ENCODE measurements at regions not wholly inside any gene's neighbourhood (a gene's known extent, or its start where the extent isn't known, plus 50 kb on each side); places are given as distances from the start of the nearest gene placed in this dataset.
A peak's percentile ranks its signal among the peaks of the same experiment; 100 is the strongest.

- H3K4me3 Mint-ChIP-seq: no peak overlapping the region
- no peak for DNase-seq
- no peak overlapping the region for H3K27ac Mint-ChIP-seq
- peaks cover 0 to 3% (median 0%) of the 10 kb centered on the region in 9 donors for H3K9me3 Mint-ChIP-seq
- POLR2A ChIA-PET: no interaction called here
- ATAC-seq: no peak
- H3K36me3 Mint-ChIP-seq: no peaks in the 10 kb centered on the region
- no peaks in the 10 kb centered on the region for H3K27me3 Mint-ChIP-seq
- H3K4me1 Mint-ChIP-seq: peaks cover 24 to 34% (median 33%) of the 10 kb centered on the region in 4 donors
Measured at GRCh38 chrX:20322887-20323286, 56.2 kb upstream of the RPS6KA3 start.

DNA sequence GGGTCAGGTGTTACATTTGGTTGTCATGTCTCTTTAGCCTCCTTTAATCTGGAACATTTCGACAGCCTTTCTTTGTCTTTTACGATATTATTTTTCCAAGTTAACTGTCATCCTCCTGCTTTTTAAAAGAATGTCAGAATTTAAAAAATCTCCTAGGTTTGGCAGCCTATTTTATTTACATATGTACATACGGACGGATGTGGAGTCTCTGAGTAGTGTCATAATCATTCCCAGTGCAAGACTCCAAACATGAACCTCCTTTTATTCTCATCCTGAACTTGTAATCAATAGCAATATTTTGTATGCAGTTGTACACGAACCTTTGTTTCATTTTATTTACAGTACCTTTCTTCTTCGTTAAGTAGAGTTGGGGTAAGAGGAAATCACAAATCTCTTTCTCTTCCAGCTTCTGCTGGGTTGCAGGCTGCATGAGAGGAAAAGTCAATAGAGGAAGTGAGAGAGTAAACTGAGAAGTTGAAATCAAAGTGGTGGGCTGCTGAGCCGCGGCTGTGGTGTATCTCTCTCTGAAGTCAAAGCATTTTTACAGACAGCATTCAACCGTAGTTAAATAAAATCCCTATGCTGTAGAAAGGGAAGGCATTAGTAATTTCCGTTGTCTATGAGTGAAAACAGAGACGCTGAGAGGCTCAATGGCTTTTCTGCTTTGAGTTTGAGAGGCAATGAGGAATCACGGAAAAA lies 53.9 kb upstream of the RPS6KA3 start:
- Mint-ChIP-seq H3K9me3 (peaks cover 0 to 3% (median 0%) of the 10 kb centered on the region in 9 donors), H3K4me3 (peak overlapping the region; percentile 48 to 84 (median 77)), H3K36me3 (no peaks in the 10 kb centered on the region), H3K27me3 (no peaks in the 10 kb centered on the region), H3K4me1 (peaks cover 28 to 40% (median 34%) of the 10 kb centered on the region in 4 donors), H3K27ac (peak overlapping the region in 9 of 10 donors; percentile 18 to 91 (median 50))
- ATAC-seq: peak; percentile 87 to 93
- POLR2A ChIA-PET: no interaction called here
- peak in 8 of 10 donors; percentile 4 to 60 (median 18) for DNase-seq

DNA sequence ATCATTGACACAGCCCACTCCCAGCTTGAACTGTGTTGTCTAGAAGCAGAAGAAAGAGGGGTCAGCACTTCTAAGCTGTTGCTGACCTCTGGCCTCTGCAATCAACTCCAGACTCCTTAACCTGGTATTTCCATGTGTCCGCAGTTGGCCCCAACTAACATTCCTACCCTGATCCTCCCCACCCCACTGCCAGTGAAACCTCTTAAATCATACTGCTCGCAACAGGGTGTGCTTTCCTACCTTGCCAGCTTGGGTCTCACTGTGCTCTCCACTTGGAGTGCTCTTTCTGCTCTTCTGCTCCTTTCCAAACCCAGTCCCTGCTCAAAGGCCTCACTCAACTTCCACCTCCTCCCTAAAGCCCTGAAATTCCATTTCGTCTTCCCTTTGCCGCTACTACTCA lies 52.3 kb upstream of the RPS6KA3 start:
- DNase-seq (no peak), ATAC-seq (no peak)
- POLR2A ChIA-PET: no interaction called here
- Mint-ChIP-seq H3K9me3 (peaks cover 0 to 3% (median 0%) of the 10 kb centered on the region in 9 donors), H3K36me3 (no peaks in the 10 kb centered on the region), H3K27me3 (no peaks in the 10 kb centered on the region), H3K4me1 (peaks cover 34 to 45% (median 43%) of the 10 kb centered on the region in 4 donors), H3K27ac (peak overlapping the region in 3 of 10 donors; percentile 1 to 58 (median 21)), H3K4me3 (no peak overlapping the region)

DNA sequence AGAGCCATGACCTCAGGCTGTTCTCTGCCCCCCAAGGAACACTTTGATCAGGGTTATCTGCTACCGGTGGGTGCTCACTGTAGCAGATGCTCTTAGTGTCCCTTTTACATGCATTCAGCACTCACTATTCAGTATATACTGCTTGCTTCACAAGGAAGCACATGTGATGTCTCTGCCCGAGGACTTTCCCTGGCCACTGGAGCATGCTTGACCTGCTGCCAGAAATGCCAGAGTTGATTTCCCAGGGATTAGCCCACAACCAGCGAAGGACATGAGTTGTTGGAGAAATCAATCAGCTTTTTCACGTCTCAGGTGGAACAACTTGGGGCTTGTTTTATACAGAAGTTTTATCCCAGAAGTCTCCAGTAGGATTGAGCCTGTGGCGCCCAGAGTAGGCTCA lies 51.2 kb upstream of the RPS6KA3 start:
- Mint-ChIP-seq H3K9me3 (peaks cover 0 to 3% (median 0%) of the 10 kb centered on the region in 9 donors), H3K36me3 (no peaks in the 10 kb centered on the region), H3K27me3 (no peaks in the 10 kb centered on the region), H3K27ac (peak overlapping the region in 1 of 10 donors; percentile 7), H3K4me3 (no peak overlapping the region), H3K4me1 (peaks cover 40 to 49% (median 46%) of the 10 kb centered on the region in 4 donors)
- ATAC-seq: no peak
- no peak for DNase-seq
- POLR2A ChIA-PET: no interaction called here
